ENCODE measurements at regions not wholly inside any gene's neighbourhood (a gene's known extent, or its start where the extent isn't known, plus 50 kb on each side); places are given as distances from the start of the nearest gene placed in this dataset.

GRCh38 chr5:17150531-17150930 lies 66.9 kb upstream of the BASP1 start:
- no peak for TF ChIP-seq BHLHE40 (IDR thresholded peaks at IDR 0.05; ENCODE audit: borderline replicate concordance)
- no peak for TF ChIP-seq SP1 (IDR thresholded peaks at IDR 0.05)
- no peak for TF ChIP-seq CTBP1 (IDR thresholded peaks at IDR 0.05; ENCODE audit: borderline replicate concordance)
- TF ChIP-seq ZNF384 (IDR thresholded peaks at IDR 0.05), result no peak
- no peak for TF ChIP-seq NFRKB (IDR thresholded peaks at IDR 0.05)

All from HEK293T (cell line).